SK-N-SH treated with all-trans-retinoic acid at 6 μM for 48 hours (cell line): ENCODE measurements at regions not wholly inside any gene's neighbourhood (a gene's known extent, or its start where the extent isn't known, plus 50 kb on each side); places are given as distances from the start of the nearest gene placed in this dataset.

Experiments
- ATAC-seq: fragments of 200-7000 bp; cut with Tn5 transposase; 3 replicates; pipeline ENCODE4 v1.9.1; 2020; ENCODE audit warnings: mild to moderate bottlenecking, moderate library complexity
- BACH2 ChIP-seq: fragments of 250-450 bp; sonication (Bioruptor Pico); IDR thresholded peaks from 2 replicates; pipeline ENCODE4 v1.9.0; 2021; ENCODE audit warnings: mild to moderate bottlenecking, borderline replicate concordance
- CREB5 ChIP-seq: fragments of 250-450 bp; sonication (Bioruptor Pico); IDR thresholded peaks from 2 replicates; pipeline ENCODE4 v1.5.1; 2020; ENCODE audit warnings: low read depth, mild to moderate bottlenecking, moderate library complexity
- CSDC2 ChIP-seq: fragments of 250-450 bp; sonication (Bioruptor Pico); IDR thresholded peaks from 2 replicates; pipeline ENCODE4 v1.5.0; 2020; ENCODE audit warnings: mild to moderate bottlenecking, moderate library complexity
- ESRRG ChIP-seq: fragments of 250-450 bp; sonication (Bioruptor Pico); IDR thresholded peaks from 2 replicates; pipeline ENCODE4 v1.6.1; 2021; ENCODE audit warnings: mild to moderate bottlenecking
- GLIS3 ChIP-seq: fragments of 250-450 bp; sonication (Bioruptor Pico); IDR thresholded peaks from 2 replicates; pipeline ENCODE4 v1.5.0; 2020; ENCODE audit warnings: mild to moderate bottlenecking, moderate library complexity
- OSR1 ChIP-seq: fragments of 250-450 bp; sonication (Bioruptor Pico); IDR thresholded peaks from 2 replicates; pipeline ENCODE4 v1.8.0; 2022; ENCODE audit warnings: moderate library complexity, mild to moderate bottlenecking, inconsistent platforms
- PATZ1 ChIP-seq: fragments of 250-450 bp; sonication (Bioruptor Pico); IDR thresholded peaks from 2 replicates; pipeline ENCODE4 v1.8.0; 2020; ENCODE audit warnings: mild to moderate bottlenecking, moderate library complexity, borderline replicate concordance
- PPARA ChIP-seq: fragments of 250-450 bp; sonication (Bioruptor Pico); IDR thresholded peaks from 2 replicates; pipeline ENCODE4 v1.5.0; 2020; ENCODE audit warnings: mild to moderate bottlenecking, borderline replicate concordance
- RARB ChIP-seq: fragments of 250-450 bp; sonication (Bioruptor Pico); IDR thresholded peaks from 2 replicates; pipeline ENCODE4 v1.8.0; 2021; ENCODE audit warnings: mild to moderate bottlenecking, moderate library complexity
- SNAI2 ChIP-seq: fragments of 250-450 bp; sonication (Bioruptor Pico); IDR thresholded peaks from 2 replicates; pipeline ENCODE4 v1.5.0; 2020; ENCODE audit warnings: mild to moderate bottlenecking, moderate library complexity
- TCF4 ChIP-seq: fragments of 250-450 bp; sonication (Bioruptor Pico); IDR thresholded peaks from 2 replicates; pipeline ENCODE4 v1.8.0; 2021; ENCODE audit warnings: mild to moderate bottlenecking, moderate library complexity, borderline replicate concordance
- TOX ChIP-seq: fragments of 250-450 bp; sonication (Bioruptor Pico); IDR thresholded peaks from 2 replicates; pipeline ENCODE4 v1.8.0; 2021; ENCODE audit warnings: mild to moderate bottlenecking, moderate library complexity, borderline replicate concordance
- TSHZ2 ChIP-seq: fragments of 250-450 bp; sonication (Bioruptor Pico); IDR thresholded peaks from 2 replicates; pipeline ENCODE4 v1.5.0; 2020; ENCODE audit warnings: mild to moderate bottlenecking, moderate library complexity
- ZC3H10 ChIP-seq: fragments of 250-450 bp; sonication (Bioruptor Pico); IDR thresholded peaks from 2 replicates; pipeline ENCODE4 v1.5.1; 2021; ENCODE audit warnings: mild to moderate bottlenecking, moderate library complexity
- ZFP3 ChIP-seq: fragments of 250-450 bp; sonication (Bioruptor Pico); IDR thresholded peaks from 2 replicates; pipeline ENCODE4 v1.5.0; 2020; ENCODE audit warnings: mild to moderate bottlenecking, moderate library complexity
- ZFP30 ChIP-seq: fragments of 450-650 bp; formaldehyde crosslinking; IDR thresholded peaks from 2 replicates; pipeline ENCODE4 v1.5.0; 2022; ENCODE audit warnings: mild to moderate bottlenecking, moderate library complexity
- ZNF565 ChIP-seq: fragments of 450-650 bp; formaldehyde crosslinking; conservative IDR thresholded peaks from 2 replicates; pipeline ENCODE4 v1.5.0; 2020; ENCODE audit warnings: low read depth, mild to moderate bottlenecking, moderate library complexity
- ZNF70 ChIP-seq: fragments of 450-650 bp; formaldehyde crosslinking; IDR thresholded peaks from 2 replicates; pipeline ENCODE4 v1.5.0; 2020; ENCODE audit warnings: mild to moderate bottlenecking, moderate library complexity
- ZNF8 ChIP-seq: fragments of 450-650 bp; formaldehyde crosslinking; IDR thresholded peaks from 2 replicates; pipeline ENCODE4 v1.5.0; 2020; ENCODE audit warnings: mild to moderate bottlenecking, moderate library complexity

- no peak for TF ChIP-seq TSHZ2
- TF ChIP-seq, all 23 proteins: peak for 0
Measured at GRCh38 chr13:22000191-22000590, 329.3 kb downstream of the FGF9 start (continued).

GRCh38 chr13:22001336-22001735 lies 330.5 kb downstream of the FGF9 start:
- no peak for ATAC-seq
- TF ChIP-seq CSDC2 (CRISPR knock-in tag) (no peak), GLIS3 (CRISPR knock-in tag) (no peak), ZNF70 (CRISPR knock-in tag) (no peak)

GRCh38 chr13:22002893-22003292 lies 332.0 kb downstream of the FGF9 start:
- TF ChIP-seq TOX (CRISPR knock-in tag) (no peak), ESRRG (CRISPR knock-in tag) (no peak), ZC3H10 (no peak), BACH2 (CRISPR knock-in tag) (no peak), PATZ1 (no peak)
- TF ChIP-seq, all 23 proteins: peak for 0
- no peak for ATAC-seq

GRCh38 chr13:22009500-22009899 lies 338.6 kb downstream of the FGF9 start:
- TF ChIP-seq ZFP3 (CRISPR knock-in tag): no peak
- TF ChIP-seq OSR1: no peak
- TF ChIP-seq ZFP30: no peak
- TF ChIP-seq PPARA: no peak
- no peak for ATAC-seq

GRCh38 chr13:22009937-22010336 lies 339.1 kb downstream of the FGF9 start:
- TF ChIP-seq PPARA (no peak), TSHZ2 (no peak), RARB (CRISPR knock-in tag) (no peak), PATZ1 (no peak), CSDC2 (CRISPR knock-in tag) (no peak), TCF4 (no peak), ZNF70 (CRISPR knock-in tag) (no peak), ZNF8 (CRISPR knock-in tag) (no peak), ZNF565 (no peak), ESRRG (CRISPR knock-in tag) (no peak), ZFP30 (no peak), OSR1 (no peak), SNAI2 (no peak), CREB5 (CRISPR knock-in tag) (no peak), ZFP3 (CRISPR knock-in tag) (no peak), GLIS3 (CRISPR knock-in tag) (no peak), TOX (CRISPR knock-in tag) (no peak)
- TF ChIP-seq, all 23 proteins: peak for 0
- ATAC-seq: no peak
